Osteoblast (primary cell): ENCODE measurements at regions not wholly inside any gene's neighbourhood (a gene's known extent, or its start where the extent isn't known, plus 50 kb on each side); places are given as distances from the start of the nearest gene placed in this dataset.

Experiments
- DNase-seq: peaks from one replicate; pipeline ENCODE4 v3.0.0; 2011; ENCODE audit warnings: low spot score, mixed read lengths; ENCODE audit not compliant: insufficient read length; ENCODE audit errors: missing footprints
- H2AFZ ChIP-seq: 2 replicates; pipeline ENCODE4 v1.6.0; 2011; ENCODE audit warnings: mild to moderate bottlenecking, low read length
- H3K27ac ChIP-seq: 2 replicates; pipeline ENCODE4 v1.5.1; 2011; ENCODE audit warnings: mild to moderate bottlenecking, low read depth, low read length, moderate library complexity
- H3K27me3 ChIP-seq: 2 replicates; pipeline ENCODE4 v1.6.0; 2012; ENCODE audit warnings: mild to moderate bottlenecking, control low read depth, inconsistent platforms, low read length, moderate library complexity; ENCODE audit not compliant: insufficient read depth
- H3K36me3 ChIP-seq: 2 replicates; pipeline ENCODE4 v1.5.1; 2011; ENCODE audit warnings: mild to moderate bottlenecking, low read length, control low read depth, moderate library complexity; ENCODE audit not compliant: insufficient read depth
- H3K4me1 ChIP-seq: 2 replicates; pipeline ENCODE4 v1.5.1; 2011; ENCODE audit warnings: mild to moderate bottlenecking, low read length, control low read depth, moderate library complexity; ENCODE audit not compliant: insufficient read depth
- H3K4me2 ChIP-seq: 2 replicates; pipeline ENCODE4 v1.6.0; 2011; ENCODE audit warnings: mild to moderate bottlenecking, low read length; ENCODE audit not compliant: insufficient read depth
- H3K4me3 ChIP-seq: fragments of 200-600 bp; sonication (generic); 3 replicates; pipeline ENCODE4 v1.5.1; 2012; ENCODE audit warnings: mild to moderate bottlenecking, low read length, inconsistent platforms; ENCODE audit not compliant: insufficient read depth
- H3K79me2 ChIP-seq: 2 replicates; pipeline ENCODE4 v1.6.0; 2012; ENCODE audit warnings: mild to moderate bottlenecking, low read length, control low read depth, inconsistent platforms; ENCODE audit not compliant: insufficient read depth
- H3K9me3 ChIP-seq: 2 replicates; pipeline ENCODE4 v1.5.1; 2011; ENCODE audit warnings: low read depth, low read length, control low read depth
- H4K20me1 ChIP-seq: 2 replicates; pipeline ENCODE4 v1.6.0; 2012; ENCODE audit warnings: mild to moderate bottlenecking, low read length, control low read depth; ENCODE audit not compliant: insufficient read depth
- TF ChIP-seq, protein P1 (sequence below): IDR thresholded peaks from 2 replicates; pipeline ENCODE4 v1.5.1; 2011; ENCODE audit warnings: mild to moderate bottlenecking, low read depth, low read length, moderate library complexity; ENCODE audit errors: extremely low read depth

DNA sequence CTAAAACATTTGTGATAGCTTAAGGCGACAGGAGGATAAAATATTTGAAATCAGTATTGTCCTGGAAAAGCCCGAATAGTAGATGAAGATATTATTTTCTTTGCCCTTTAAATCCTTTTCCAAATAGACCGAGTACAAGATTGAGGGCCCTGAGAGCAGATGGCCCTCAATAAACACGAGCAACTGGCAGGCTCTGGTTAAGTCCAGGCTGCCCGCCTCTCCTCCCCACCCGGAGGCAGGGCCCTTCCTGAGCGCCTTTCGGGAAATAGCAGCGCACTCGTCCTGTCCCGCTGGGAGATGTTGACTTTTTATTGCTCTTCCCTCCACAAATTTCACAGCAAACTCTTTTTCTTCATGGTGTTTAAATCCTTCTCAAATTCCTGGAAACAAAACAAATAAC, 50.8 kb upstream of the MAX start:
- Histone ChIP-seq H2AFZ (peak overlapping the region; percentile 86), H3K9me3 (no peaks in the 10 kb centered on the region), H3K27ac (no peak overlapping the region), H3K4me3 (no peak overlapping the region), H3K4me2 (peak overlapping the region; percentile 18), H4K20me1 (no peaks in the 10 kb centered on the region), H3K36me3 (no peaks in the 10 kb centered on the region), H3K27me3 (peaks cover 8% of the 10 kb centered on the region), H3K4me1 (peaks cover 13% of the 10 kb centered on the region), H3K79me2 (no peaks in the 10 kb centered on the region)
- TF ChIP-seq, protein P1, sequence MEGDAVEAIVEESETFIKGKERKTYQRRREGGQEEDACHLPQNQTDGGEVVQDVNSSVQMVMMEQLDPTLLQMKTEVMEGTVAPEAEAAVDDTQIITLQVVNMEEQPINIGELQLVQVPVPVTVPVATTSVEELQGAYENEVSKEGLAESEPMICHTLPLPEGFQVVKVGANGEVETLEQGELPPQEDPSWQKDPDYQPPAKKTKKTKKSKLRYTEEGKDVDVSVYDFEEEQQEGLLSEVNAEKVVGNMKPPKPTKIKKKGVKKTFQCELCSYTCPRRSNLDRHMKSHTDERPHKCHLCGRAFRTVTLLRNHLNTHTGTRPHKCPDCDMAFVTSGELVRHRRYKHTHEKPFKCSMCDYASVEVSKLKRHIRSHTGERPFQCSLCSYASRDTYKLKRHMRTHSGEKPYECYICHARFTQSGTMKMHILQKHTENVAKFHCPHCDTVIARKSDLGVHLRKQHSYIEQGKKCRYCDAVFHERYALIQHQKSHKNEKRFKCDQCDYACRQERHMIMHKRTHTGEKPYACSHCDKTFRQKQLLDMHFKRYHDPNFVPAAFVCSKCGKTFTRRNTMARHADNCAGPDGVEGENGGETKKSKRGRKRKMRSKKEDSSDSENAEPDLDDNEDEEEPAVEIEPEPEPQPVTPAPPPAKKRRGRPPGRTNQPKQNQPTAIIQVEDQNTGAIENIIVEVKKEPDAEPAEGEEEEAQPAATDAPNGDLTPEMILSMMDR: no peak
- DNase-seq: peak; percentile 75

DNA sequence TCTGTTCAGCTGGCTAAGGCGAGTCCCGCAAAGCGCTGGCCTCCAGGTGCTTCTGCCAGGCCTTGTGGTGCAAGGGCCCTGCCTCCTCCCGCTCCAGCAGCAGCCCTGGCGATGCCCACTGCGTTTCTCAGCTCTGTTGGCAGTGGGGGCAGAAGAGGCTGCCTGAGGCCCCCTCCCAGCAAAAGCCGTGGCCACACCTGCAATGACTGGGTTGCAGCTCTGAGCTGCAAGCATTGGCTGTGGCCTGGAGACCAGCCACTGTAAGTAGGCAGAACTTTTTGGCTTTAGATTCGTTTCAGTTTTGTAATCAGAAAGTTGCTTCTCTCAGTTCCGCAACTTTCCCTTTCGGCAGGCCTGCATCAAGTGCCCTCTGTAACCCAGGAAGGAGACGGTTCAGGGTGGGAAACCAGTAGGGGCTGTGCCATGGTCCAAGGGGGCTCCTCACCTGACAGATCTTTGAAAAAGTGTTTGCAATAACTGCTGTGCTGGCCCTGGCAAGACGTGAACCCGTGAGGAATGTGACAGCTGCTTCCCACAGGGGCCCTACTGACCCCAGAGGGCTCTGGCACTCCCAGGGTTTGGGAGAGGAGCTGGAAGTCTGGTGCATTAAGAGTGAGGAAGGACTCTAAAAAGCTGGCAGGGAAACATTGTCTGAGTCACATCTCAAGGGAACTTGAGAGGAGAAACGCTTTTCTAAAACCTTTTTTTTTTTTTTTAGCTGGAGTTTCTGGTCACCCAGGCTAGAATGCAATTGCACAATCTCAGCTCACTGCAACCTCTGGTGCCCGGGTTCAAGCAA, 54.5 kb upstream of the MAX start:
- H3K79me2 ChIP-seq: no peaks in the 10 kb centered on the region
- H4K20me1 ChIP-seq: no peaks in the 10 kb centered on the region
- peak overlapping the region; percentile 60 for H3K4me3 ChIP-seq
- DNase-seq: peak; percentile 94
- H3K9me3 ChIP-seq: no peaks in the 10 kb centered on the region
- H3K27me3 ChIP-seq: no peaks in the 10 kb centered on the region
- H3K36me3 ChIP-seq: no peaks in the 10 kb centered on the region
- H3K4me1 ChIP-seq: peaks cover 13% of the 10 kb centered on the region
- H3K4me2 ChIP-seq: peak overlapping the region; percentile 80
- H3K27ac ChIP-seq: peak overlapping the region; percentile 72
- H2AFZ ChIP-seq: peak overlapping the region; percentile 61
- TF ChIP-seq, protein P1: no peak

DNA sequence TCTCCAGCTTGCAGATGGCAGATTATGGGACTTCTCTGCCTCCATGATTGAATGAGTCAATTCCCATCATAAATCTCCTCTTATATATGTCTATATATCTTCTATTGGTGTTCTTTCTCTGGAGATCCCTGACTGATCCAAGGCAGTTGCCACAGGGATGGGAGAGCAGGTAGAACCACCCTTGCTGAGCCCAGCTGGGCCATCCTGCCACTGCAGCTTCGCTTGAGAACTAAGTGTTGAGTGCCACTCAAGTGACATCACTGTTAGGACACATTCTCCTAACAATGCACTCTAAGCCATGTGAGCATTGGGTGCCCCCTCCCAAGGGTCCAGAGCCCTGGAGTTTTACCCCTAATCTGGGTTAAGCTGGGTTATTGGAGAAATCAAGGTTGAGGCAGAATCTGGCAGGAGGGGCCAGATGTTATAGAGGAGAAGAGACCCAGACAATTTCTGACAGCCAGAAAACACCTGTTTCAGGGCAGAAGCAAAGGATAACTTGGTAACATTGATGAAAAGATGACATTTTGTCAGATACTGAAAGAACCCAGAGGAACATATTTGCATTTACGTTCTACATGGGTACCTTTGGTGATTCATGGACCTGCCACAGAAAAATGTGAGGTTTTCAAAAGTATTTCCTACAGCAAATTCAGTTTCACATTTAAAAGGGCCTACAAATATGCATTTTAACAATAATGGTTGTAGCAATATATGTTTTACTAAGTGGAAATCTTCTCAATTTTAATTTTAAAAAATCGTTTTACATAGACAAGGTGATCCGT, 57.2 kb upstream of the MAX start:
- Histone ChIP-seq H2AFZ (no peak overlapping the region), H3K4me1 (peaks cover 13% of the 10 kb centered on the region), H3K9me3 (no peaks in the 10 kb centered on the region), H4K20me1 (no peaks in the 10 kb centered on the region), H3K36me3 (no peaks in the 10 kb centered on the region), H3K4me3 (no peak overlapping the region), H3K27me3 (no peaks in the 10 kb centered on the region), H3K79me2 (no peaks in the 10 kb centered on the region), H3K27ac (no peak overlapping the region), H3K4me2 (no peak overlapping the region)
- TF ChIP-seq, protein P1: no peak
- no peak for DNase-seq

DNA sequence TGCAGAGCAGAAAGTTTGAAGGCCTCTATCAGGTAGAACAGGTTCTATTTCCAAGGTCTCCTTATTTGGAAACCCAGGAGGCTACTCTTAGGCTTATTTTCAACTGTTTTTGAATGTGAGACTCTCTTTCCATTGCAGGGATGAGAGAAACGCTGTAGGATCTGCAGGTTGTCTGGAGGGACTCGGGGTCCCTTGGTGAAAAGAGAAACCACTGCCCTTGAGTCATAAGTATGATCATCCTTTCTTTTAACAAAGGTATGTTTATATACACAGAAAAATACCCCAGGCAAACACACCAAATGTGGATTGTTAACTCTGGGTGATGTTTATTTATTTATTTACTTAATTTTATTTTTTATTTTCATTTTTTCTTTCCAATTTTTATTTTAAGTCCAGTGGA, 57.8 kb upstream of the MAX start:
- H3K4me2 ChIP-seq: no peak overlapping the region
- TF ChIP-seq, protein P1: no peak
- no peak overlapping the region for H3K27ac ChIP-seq
- no peak for DNase-seq
- H3K4me3 ChIP-seq: no peak overlapping the region
- no peaks in the 10 kb centered on the region for H3K36me3 ChIP-seq
- H2AFZ ChIP-seq: no peak overlapping the region
- no peaks in the 10 kb centered on the region for H4K20me1 ChIP-seq
- H3K27me3 ChIP-seq: no peaks in the 10 kb centered on the region
- no peaks in the 10 kb centered on the region for H3K79me2 ChIP-seq
- H3K4me1 ChIP-seq: peaks cover 13% of the 10 kb centered on the region
- no peaks in the 10 kb centered on the region for H3K9me3 ChIP-seq
